ENCODE measurements at regions not wholly inside any gene's neighbourhood (a gene's known extent, or its start where the extent isn't known, plus 50 kb on each side); places are given as distances from the start of the nearest gene placed in this dataset.
A peak's percentile ranks its signal among the peaks of the same experiment; 100 is the strongest.

DNA sequence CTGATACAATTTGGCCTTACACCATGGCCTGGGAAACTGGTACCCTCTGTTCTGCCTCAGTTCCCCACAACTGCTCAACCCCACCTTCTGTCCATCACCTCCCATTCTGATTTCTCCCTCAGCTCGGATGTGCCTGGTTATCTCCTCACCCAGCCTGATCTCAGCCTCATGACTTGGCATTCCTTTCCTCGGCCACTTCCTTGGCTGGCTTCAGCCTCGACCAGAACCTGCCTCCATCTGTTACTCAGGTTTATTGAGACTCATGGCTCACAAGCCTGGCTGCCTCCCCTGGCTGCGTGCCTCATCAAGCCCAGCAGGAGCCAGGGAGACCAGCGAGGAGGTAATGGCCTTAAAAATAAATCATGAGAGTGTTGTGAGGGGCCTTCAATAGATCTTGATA is 356.2 kb upstream of the SPRED2 start:
- BruUV-seq (replicated peaks) = no TSS peak
- POLR2A ChIA-PET = interaction anchor here (1.2 kb wide), 1 partner anchor 17 kb away, joined by 3 read pairs; no protein-coding TSS in a partner anchor
- intact Hi-C loops (cut with micrococcal nuclease) = no loop called here
- Mint-ChIP-seq H3K27ac (ENCODE audit: low read depth, unreplicated experiment) (no peak overlapping the region), H3K36me3 (ENCODE audit: insufficient read depth, unreplicated experiment) (no peaks in the 10 kb centered on the region), H3K4me3 (ENCODE audit: unreplicated experiment) (no peak overlapping the region), H3K27me3 (ENCODE audit: insufficient read depth, unreplicated experiment) (no peaks in the 10 kb centered on the region), H3K4me1 (ENCODE audit: insufficient read depth, unreplicated experiment) (no peaks in the 10 kb centered on the region), H3K9me3 (ENCODE audit: unreplicated experiment) (no peaks in the 10 kb centered on the region)
- no peak for DNase-seq (ENCODE audit: unreplicated experiment)
- no peak for TF ChIP-seq CTCF (IDR thresholded peaks at IDR 0.05; ENCODE audit: unreplicated experiment)
- CTCF ChIA-PET = no interaction called here

DNA sequence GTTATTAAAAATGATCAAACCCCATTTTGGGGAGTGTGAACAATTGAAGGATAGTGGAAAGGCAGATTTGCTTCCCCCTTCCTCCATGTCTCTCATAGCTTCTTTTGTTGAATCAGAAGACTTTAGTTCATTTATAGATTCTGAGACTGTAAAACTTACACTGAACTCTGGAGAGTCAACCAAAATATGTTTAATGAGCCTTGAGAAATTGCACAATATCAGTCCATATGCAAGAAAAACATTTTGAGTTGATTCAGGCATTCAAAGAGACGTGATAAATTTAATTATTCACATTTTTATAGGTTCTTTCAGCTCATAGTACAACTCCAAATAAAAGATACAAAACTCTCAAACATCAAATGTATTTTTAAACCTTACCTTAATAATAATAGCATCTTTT is 354.4 kb upstream of the SPRED2 start:
- TF ChIP-seq CTCF (IDR thresholded peaks at IDR 0.05; ENCODE audit: unreplicated experiment) = no peak
- DNase-seq (ENCODE audit: unreplicated experiment) = no peak
- intact Hi-C loops (cut with micrococcal nuclease) = no loop called here
- H3K27ac Mint-ChIP-seq (ENCODE audit: low read depth, unreplicated experiment) = no peak overlapping the region
- no TSS peak for BruUV-seq (replicated peaks)
- H3K4me1 Mint-ChIP-seq (ENCODE audit: insufficient read depth, unreplicated experiment) = peaks cover 15% of the 10 kb centered on the region
- H3K36me3 Mint-ChIP-seq (ENCODE audit: insufficient read depth, unreplicated experiment) = no peaks in the 10 kb centered on the region
- POLR2A ChIA-PET = no interaction called here
- H3K27me3 Mint-ChIP-seq (ENCODE audit: insufficient read depth, unreplicated experiment) = no peaks in the 10 kb centered on the region
- no peak overlapping the region for H3K4me3 Mint-ChIP-seq (ENCODE audit: unreplicated experiment)
- no peaks in the 10 kb centered on the region for H3K9me3 Mint-ChIP-seq (ENCODE audit: unreplicated experiment)
- CTCF ChIA-PET = no interaction called here

- Mint-ChIP-seq H3K9me3 (ENCODE audit: unreplicated experiment) (no peaks in the 10 kb centered on the region), H3K27me3 (ENCODE audit: insufficient read depth, unreplicated experiment) (no peaks in the 10 kb centered on the region), H3K4me1 (ENCODE audit: insufficient read depth, unreplicated experiment) (peaks cover 15% of the 10 kb centered on the region), H3K36me3 (ENCODE audit: insufficient read depth, unreplicated experiment) (no peaks in the 10 kb centered on the region), H3K4me3 (ENCODE audit: unreplicated experiment) (no peak overlapping the region), H3K27ac (ENCODE audit: low read depth, unreplicated experiment) (no peak overlapping the region)
- CTCF ChIA-PET = interaction anchor here (0.7 kb wide), 1 partner anchor 35 kb away, joined by 3 read pairs; no protein-coding TSS in a partner anchor
- no peak for TF ChIP-seq CTCF (IDR thresholded peaks at IDR 0.05; ENCODE audit: unreplicated experiment)
- no peak for DNase-seq (ENCODE audit: unreplicated experiment)
- POLR2A ChIA-PET = interaction anchor here (0.6 kb wide), 1 partner anchor 60 kb away, joined by 4 read pairs; no protein-coding TSS in a partner anchor
- intact Hi-C loops (cut with micrococcal nuclease) = no loop called here
- no TSS peak for BruUV-seq (replicated peaks)
These were observed 353.8 kb upstream of the SPRED2 start for GRCh38 chr2:65786007-65786717.

- CTCF ChIA-PET = interaction anchor here (0.7 to 0.8 kb wide), 2 partner anchors 12 to 138 kb away, joined by 3 read pairs; no protein-coding TSS in a partner anchor
- H3K27ac Mint-ChIP-seq (ENCODE audit: low read depth, unreplicated experiment) = peak overlapping the region; percentile 60
- H3K36me3 Mint-ChIP-seq (ENCODE audit: insufficient read depth, unreplicated experiment) = no peaks in the 10 kb centered on the region
- H3K9me3 Mint-ChIP-seq (ENCODE audit: unreplicated experiment) = no peaks in the 10 kb centered on the region
- POLR2A ChIA-PET = interaction anchor here (0.7 to 1.4 kb wide), 5 partner anchors 12 to 148 kb away, joined by 3 to 6 read pairs (median 3); no protein-coding TSS in a partner anchor
- TF ChIP-seq CTCF (IDR thresholded peaks at IDR 0.05; ENCODE audit: unreplicated experiment) = no peak
- peak overlapping the region; percentile 3 for H3K4me3 Mint-ChIP-seq (ENCODE audit: unreplicated experiment)
- no TSS peak for BruUV-seq (replicated peaks)
- intact Hi-C loops (cut with micrococcal nuclease) = no loop called here
- H3K27me3 Mint-ChIP-seq (ENCODE audit: insufficient read depth, unreplicated experiment) = no peaks in the 10 kb centered on the region
- peak; percentile 10 for DNase-seq (ENCODE audit: unreplicated experiment)
- H3K4me1 Mint-ChIP-seq (ENCODE audit: insufficient read depth, unreplicated experiment) = peaks cover 15% of the 10 kb centered on the region
These were observed 350.7 kb upstream of the SPRED2 start for GRCh38 chr2:65782996-65783650.

Data from MCF 10A (cell line).